OCI-LY7 (cell line): ENCODE measurements at regions not wholly inside any gene's neighbourhood (a gene's known extent, or its start where the extent isn't known, plus 50 kb on each side); places are given as distances from the start of the nearest gene placed in this dataset.

ENCODE experiments used
- EZH2phosphoT487 ChIP-seq: fragments of 200-600 bp; sonication (generic); IDR thresholded peaks from 2 replicates; pipeline ENCODE4 v1.6.1; 2018; ENCODE audit warnings: low read depth, borderline replicate concordance, mild to moderate bottlenecking, mixed run types, antibody characterized with exemption, low read length, moderate library complexity, mixed read lengths
- TF ChIP-seq, protein P1 (sequence below): fragments of 200-600 bp; sonication (generic); conservative IDR thresholded peaks from 2 replicates; pipeline ENCODE4 v1.5.1; 2014; ENCODE audit warnings: mild to moderate bottlenecking, antibody characterized with exemption, low read length, moderate library complexity, mixed read lengths

DNA sequence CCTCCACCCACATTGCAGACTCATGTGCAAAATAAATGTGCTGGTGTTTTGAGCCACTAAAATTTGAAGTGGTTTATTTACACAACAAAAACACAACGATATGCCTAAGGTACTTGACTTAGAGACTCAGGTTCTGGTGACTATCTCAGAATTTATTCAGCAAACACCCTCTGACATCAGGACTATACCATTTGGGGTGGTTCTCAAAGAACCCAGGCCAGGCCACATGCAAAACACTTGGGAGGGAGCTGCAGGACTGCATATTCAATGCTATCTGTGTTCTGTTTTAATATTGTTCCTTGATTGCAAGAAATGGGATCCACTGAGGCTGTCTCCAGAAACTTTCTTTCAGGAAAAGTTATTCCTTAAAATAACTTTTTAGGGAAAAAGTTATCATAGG is 91.6 kb downstream of the LINC00237 start:
- TF ChIP-seq, protein P1, sequence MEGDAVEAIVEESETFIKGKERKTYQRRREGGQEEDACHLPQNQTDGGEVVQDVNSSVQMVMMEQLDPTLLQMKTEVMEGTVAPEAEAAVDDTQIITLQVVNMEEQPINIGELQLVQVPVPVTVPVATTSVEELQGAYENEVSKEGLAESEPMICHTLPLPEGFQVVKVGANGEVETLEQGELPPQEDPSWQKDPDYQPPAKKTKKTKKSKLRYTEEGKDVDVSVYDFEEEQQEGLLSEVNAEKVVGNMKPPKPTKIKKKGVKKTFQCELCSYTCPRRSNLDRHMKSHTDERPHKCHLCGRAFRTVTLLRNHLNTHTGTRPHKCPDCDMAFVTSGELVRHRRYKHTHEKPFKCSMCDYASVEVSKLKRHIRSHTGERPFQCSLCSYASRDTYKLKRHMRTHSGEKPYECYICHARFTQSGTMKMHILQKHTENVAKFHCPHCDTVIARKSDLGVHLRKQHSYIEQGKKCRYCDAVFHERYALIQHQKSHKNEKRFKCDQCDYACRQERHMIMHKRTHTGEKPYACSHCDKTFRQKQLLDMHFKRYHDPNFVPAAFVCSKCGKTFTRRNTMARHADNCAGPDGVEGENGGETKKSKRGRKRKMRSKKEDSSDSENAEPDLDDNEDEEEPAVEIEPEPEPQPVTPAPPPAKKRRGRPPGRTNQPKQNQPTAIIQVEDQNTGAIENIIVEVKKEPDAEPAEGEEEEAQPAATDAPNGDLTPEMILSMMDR = no peak
- no peak for TF ChIP-seq EZH2phosphoT487
